Endodermal cell (in vitro differentiated cells): ENCODE measurements at regions not wholly inside any gene's neighbourhood (a gene's known extent, or its start where the extent isn't known, plus 50 kb on each side); places are given as distances from the start of the nearest gene placed in this dataset.

Source experiments
- DNase-seq: peaks from one replicate; pipeline ENCODE4 v3.0.0-alpha.2; 2017
- H3K27ac ChIP-seq: 2 replicates; pipeline ENCODE4 v1.5.1; 2013; ENCODE audit warnings: mild to moderate bottlenecking, low read depth, low read length, moderate library complexity
- H3K27me3 ChIP-seq: 2 replicates; pipeline ENCODE4 v1.6.1; 2013; ENCODE audit warnings: mild to moderate bottlenecking, low read length, moderate library complexity; ENCODE audit not compliant: insufficient read depth, control insufficient read depth, poor library complexity, severe bottlenecking
- H3K36me3 ChIP-seq: 2 replicates; pipeline ENCODE4 v1.7.0; 2013; ENCODE audit warnings: mild to moderate bottlenecking, low read length, moderate library complexity; ENCODE audit not compliant: control insufficient read depth, insufficient read depth
- H3K4me1 ChIP-seq: one replicate; pipeline ENCODE4 v1.7.0; 2013; ENCODE audit warnings: low read length; ENCODE audit not compliant: control insufficient read depth, insufficient read depth
- H3K4me3 ChIP-seq: 2 replicates; pipeline ENCODE4 v1.5.1; 2013; ENCODE audit warnings: mild to moderate bottlenecking, low read length, moderate library complexity
- H3K9ac ChIP-seq: 2 replicates; pipeline ENCODE4 v1.6.1; 2013; ENCODE audit warnings: mild to moderate bottlenecking, low read length, moderate library complexity; ENCODE audit not compliant: poor library complexity, severe bottlenecking; ENCODE audit errors: extremely low read depth
- H3K9me3 ChIP-seq: 2 replicates; pipeline ENCODE4 v1.6.1; 2013; ENCODE audit warnings: mild to moderate bottlenecking, low read length, moderate library complexity; ENCODE audit not compliant: control insufficient read depth
- H3K27ac Mint-ChIP-seq: 2 replicates; pipeline ENCODE4 v1.8.0; 2020; ENCODE audit warnings: mixed read lengths
- H3K27me3 Mint-ChIP-seq: 2 replicates; pipeline ENCODE4 v1.8.0; 2021; ENCODE audit warnings: mild to moderate bottlenecking, mixed read lengths; ENCODE audit not compliant: insufficient read depth
- H3K36me3 Mint-ChIP-seq: 2 replicates; pipeline ENCODE4 v1.8.0; 2020; ENCODE audit warnings: low read depth, mixed read lengths
- H3K4me1 Mint-ChIP-seq: 2 replicates; pipeline ENCODE4 v1.8.0; 2020; ENCODE audit warnings: mixed read lengths
- H3K4me3 Mint-ChIP-seq: 2 replicates; pipeline ENCODE4 v1.8.0; 2020; ENCODE audit warnings: mild to moderate bottlenecking, moderate library complexity, mixed read lengths
- H3K9me3 Mint-ChIP-seq: 2 replicates; pipeline ENCODE4 v1.8.0; 2020; ENCODE audit warnings: mild to moderate bottlenecking, mixed read lengths
- CTCF ChIP-seq: fragments of 200-600 bp; sonication (generic); conservative IDR thresholded peaks from 2 replicates; pipeline ENCODE4 v1.5.0; 2021; ENCODE audit warnings: antibody characterized with exemption, mild to moderate bottlenecking
- WGBS, 2 experiments: methylation state at CpG; one replicate each; pipeline versions ENCODE4 v1.1.5 to v1.1.7; 2013; ENCODE audit warnings: missing lambda C conversion rate in 2 of 2, mixed read lengths in 1 of 2; ENCODE audit not compliant: insufficient coverage in 1 of 2, insufficient read length in 1 of 2; 5-methylcytosine and 5-hydroxymethylcytosine counted together

GRCh38 chr15:29560896-29561295 lies 261.4 kb downstream of the TJP1 start:
- Histone ChIP-seq H3K36me3 (no peaks in the 10 kb centered on the region), H3K9me3 (no peaks in the 10 kb centered on the region), H3K4me1 (no peaks in the 10 kb centered on the region), H3K4me3 (no peak overlapping the region), H3K27me3 (no peaks in the 10 kb centered on the region), H3K9ac (no peak overlapping the region), H3K27ac (no peak overlapping the region)
- H3K27ac Mint-ChIP-seq = no peak overlapping the region
- no peaks in the 10 kb centered on the region for H3K36me3 Mint-ChIP-seq
- 96% methylated on average over 2 of the region's 2 CpGs; no CpG with 5 or more reads in 1 of the 2 experiments for WGBS, 2 experiments
- H3K4me3 Mint-ChIP-seq = no peak overlapping the region
- H3K27me3 Mint-ChIP-seq = peaks cover 7% of the 10 kb centered on the region
- TF ChIP-seq CTCF = no peak
- peaks cover 9% of the 10 kb centered on the region for H3K4me1 Mint-ChIP-seq
- DNase-seq = no peak
- peaks cover 7% of the 10 kb centered on the region for H3K9me3 Mint-ChIP-seq

- WGBS, 2 experiments = 90 to 100% methylated on average over 4 to 9 of the region's 9 CpGs
- H3K36me3 Mint-ChIP-seq = no peaks in the 10 kb centered on the region
- Histone ChIP-seq H3K4me1 (no peaks in the 10 kb centered on the region), H3K4me3 (no peak overlapping the region), H3K27ac (no peak overlapping the region), H3K27me3 (no peaks in the 10 kb centered on the region), H3K36me3 (no peaks in the 10 kb centered on the region), H3K9ac (no peak overlapping the region), H3K9me3 (no peaks in the 10 kb centered on the region)
- H3K9me3 Mint-ChIP-seq = peaks cover 6% of the 10 kb centered on the region
- H3K27me3 Mint-ChIP-seq = peaks cover 7% of the 10 kb centered on the region
- no peak overlapping the region for H3K27ac Mint-ChIP-seq
- no peak for DNase-seq
- no peak for TF ChIP-seq CTCF
- H3K4me1 Mint-ChIP-seq = peaks cover 9% of the 10 kb centered on the region
- H3K4me3 Mint-ChIP-seq = no peak overlapping the region
Measured at GRCh38 chr15:29558261-29558660, 264.0 kb downstream of the TJP1 start.

GRCh38 chr15:29557171-29557570 lies 265.1 kb downstream of the TJP1 start:
- Histone ChIP-seq H3K9me3 (no peaks in the 10 kb centered on the region), H3K36me3 (no peaks in the 10 kb centered on the region), H3K27ac (no peak overlapping the region), H3K27me3 (no peaks in the 10 kb centered on the region), H3K4me1 (no peaks in the 10 kb centered on the region), H3K4me3 (no peak overlapping the region), H3K9ac (no peak overlapping the region)
- H3K4me1 Mint-ChIP-seq = peaks cover 9% of the 10 kb centered on the region
- no peaks in the 10 kb centered on the region for H3K36me3 Mint-ChIP-seq
- WGBS, 2 experiments = 76 to 91% methylated on average over 6 of the region's 6 CpGs
- no peak overlapping the region for H3K4me3 Mint-ChIP-seq
- peaks cover 7% of the 10 kb centered on the region for H3K27me3 Mint-ChIP-seq
- DNase-seq = no peak
- no peak for TF ChIP-seq CTCF
- peaks cover 3% of the 10 kb centered on the region for H3K9me3 Mint-ChIP-seq
- H3K27ac Mint-ChIP-seq = no peak overlapping the region
